Tibial artery (tissue), 4 donors: ENCODE measurements at regions not wholly inside any gene's neighbourhood (a gene's known extent, or its start where the extent isn't known, plus 50 kb on each side); places are given as distances from the start of the nearest gene placed in this dataset.
A peak's percentile ranks its signal among the peaks of the same experiment; 100 is the strongest.
"Not testable (repeated sequence)": the region's sequence is repeated elsewhere in the genome, so short reads cannot be mapped to it uniquely, and the experiment has no call there.

Experiments
- DNase-seq, 2 donors: peaks; one replicate each; pipeline ENCODE4 v3.0.0-alpha.2; 2019
- H3K27ac ChIP-seq, 2 donors: fragments of 200-600 bp; sonication (generic) in 1 of 2; 1 replicate in 1 of 2; 2 replicates in 1 of 2; pipeline ENCODE4 v1.5.1; 2018 to 2019; ENCODE audit warnings: mild to moderate bottlenecking in 1 of 2
- H3K27me3 ChIP-seq, 2 donors: fragments of 200-600 bp; sonication (generic) in 1 of 2; one replicate each; pipeline versions ENCODE4 v1.5.1 to v1.6.0; 2016 to 2019
- H3K36me3 ChIP-seq, 3 donors: fragments of 200-600 bp; sonication (generic) in 2 of 3; one replicate each; pipeline ENCODE4 v1.5.1; 2016 to 2019; ENCODE audit warnings: mild to moderate bottlenecking in 2 of 3
- H3K4me1 ChIP-seq, 4 donors: fragments of 200-600 bp; sonication (generic) in 2 of 4; 1 replicate in 3 of 4; 2 replicates in 1 of 4; pipeline ENCODE4 v1.5.1; 2016 to 2019
- H3K4me3 ChIP-seq, 2 donors: fragments of 200-600 bp; sonication (generic) in 1 of 2; 1 replicate in 1 of 2; 2 replicates in 1 of 2; pipeline ENCODE4 v1.5.1; 2018 to 2019; ENCODE audit warnings: mild to moderate bottlenecking in 2 of 2
- H3K9me3 ChIP-seq, 3 donors: fragments of 200-600 bp; sonication (generic) in 1 of 3; one replicate each; pipeline ENCODE4 v1.5.1; 2016 to 2019
- CTCF ChIP-seq, 2 experiments: fragments of 200-600 bp in 1 of 2; fragments of 450-650 bp in 1 of 2; IDR thresholded peaks; one replicate each; pipeline ENCODE4 v1.5.1; 2017 to 2019; ENCODE audit warnings: antibody characterized with exemption in 2 of 2, mild to moderate bottlenecking in 1 of 2, moderate library complexity in 1 of 2
- intact Hi-C: fragments of 100-400 bp; cut with DNase I; formaldehyde crosslinking; loops from one replicate; pipeline ENCODE4 v1.15.0; 2023; ENCODE audit warnings: low total_unique reads

DNA sequence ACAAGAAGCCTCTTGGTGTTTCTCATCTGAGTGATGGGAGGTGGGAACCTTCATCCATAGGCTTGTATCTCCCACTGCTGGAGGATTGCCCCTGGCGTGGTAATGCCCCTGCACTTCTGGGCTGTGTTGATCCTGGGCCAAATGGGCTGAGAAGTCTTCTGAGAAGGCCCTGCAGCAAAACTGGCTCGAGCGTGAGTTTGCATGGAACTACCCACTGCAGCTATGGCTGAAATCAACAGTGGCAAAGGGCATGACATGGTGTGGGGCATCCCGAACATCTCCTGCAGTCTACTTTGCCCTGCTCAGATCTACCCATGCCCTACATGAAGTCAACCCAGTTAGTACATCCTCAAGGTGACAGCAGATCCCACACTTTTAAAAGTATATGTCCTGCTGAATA, 130.6 kb downstream of the NRN1 start:
- Histone ChIP-seq H3K4me1 (no peaks in the 10 kb centered on the region), H3K27me3 (no peaks in the 10 kb centered on the region), H3K9me3 (peaks cover 0 to 9% (median 3%) of the 10 kb centered on the region in 3 donors), H3K27ac (no peak overlapping the region), H3K4me3 (no peak overlapping the region), H3K36me3 (no peaks in the 10 kb centered on the region)
- DNase-seq = no peak
- no peak for TF ChIP-seq CTCF (IDR thresholded peaks at IDR 0.05)
- intact Hi-C loops = no loop called here

GRCh38 chr6:5873976-5874375, 132.7 kb downstream of the NRN1 start:
- H3K4me3 ChIP-seq, H3K27me3 ChIP-seq, intact Hi-C loops, DNase-seq, H3K4me1 ChIP-seq, H3K36me3 ChIP-seq, H3K27ac ChIP-seq: not testable (repeated sequence)
- peaks cover 0 to 14% (median 9%) of the 10 kb centered on the region in 3 donors for H3K9me3 ChIP-seq

GRCh38 chr6:5871296-5871695, 135.4 kb downstream of the NRN1 start:
- H3K27ac ChIP-seq = no peak overlapping the region
- peaks cover 0 to 14% (median 9%) of the 10 kb centered on the region in 3 donors for H3K9me3 ChIP-seq
- no peaks in the 10 kb centered on the region for H3K4me1 ChIP-seq
- no peak for TF ChIP-seq CTCF (IDR thresholded peaks at IDR 0.05)
- H3K36me3 ChIP-seq = no peaks in the 10 kb centered on the region
- no peaks in the 10 kb centered on the region for H3K27me3 ChIP-seq
- no peak for DNase-seq
- H3K4me3 ChIP-seq = no peak overlapping the region
- intact Hi-C loops = no loop called here

GRCh38 chr6:5869676-5870075, 137.0 kb downstream of the NRN1 start:
- TF ChIP-seq CTCF (IDR thresholded peaks at IDR 0.05) = no peak
- DNase-seq = no peak
- Histone ChIP-seq H3K4me1 (no peaks in the 10 kb centered on the region), H3K27ac (no peak overlapping the region), H3K27me3 (no peaks in the 10 kb centered on the region), H3K9me3 (peaks cover 0 to 14% (median 9%) of the 10 kb centered on the region in 3 donors), H3K4me3 (no peak overlapping the region), H3K36me3 (no peaks in the 10 kb centered on the region)
- intact Hi-C loops = no loop called here

DNA sequence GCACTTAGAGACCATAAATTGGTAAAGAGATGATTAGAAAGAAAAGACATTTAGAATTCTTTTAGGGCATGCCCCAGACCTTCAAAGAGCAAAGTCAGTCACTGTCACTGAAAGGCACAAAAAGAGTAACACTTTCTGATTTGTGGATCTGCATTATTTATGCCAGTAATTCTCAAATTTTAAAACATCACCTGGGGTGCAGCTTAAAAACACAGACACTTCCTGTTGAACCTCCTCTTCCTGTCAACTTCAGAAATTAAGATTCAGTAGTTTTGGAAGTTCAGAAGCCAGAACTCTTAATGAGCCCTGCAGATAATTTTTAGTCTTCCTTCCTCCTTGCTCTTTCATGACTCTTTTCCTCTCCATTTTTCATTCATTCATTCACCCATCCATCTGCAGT, 137.5 kb downstream of the NRN1 start:
- H3K4me1 ChIP-seq = no peaks in the 10 kb centered on the region
- intact Hi-C loops = no loop called here
- TF ChIP-seq CTCF (IDR thresholded peaks at IDR 0.05) = no peak
- peaks cover 0 to 14% (median 9%) of the 10 kb centered on the region in 3 donors for H3K9me3 ChIP-seq
- H3K27ac ChIP-seq = no peak overlapping the region
- no peaks in the 10 kb centered on the region for H3K27me3 ChIP-seq
- H3K4me3 ChIP-seq = no peak overlapping the region
- DNase-seq = no peak
- H3K36me3 ChIP-seq = no peaks in the 10 kb centered on the region

GRCh38 chr6:5866547-5867051, 140.1 kb downstream of the NRN1 start:
- H3K36me3 ChIP-seq = no peaks in the 10 kb centered on the region
- no peaks in the 10 kb centered on the region for H3K27me3 ChIP-seq
- no peak for TF ChIP-seq CTCF (IDR thresholded peaks at IDR 0.05)
- peak overlapping the region in 1 of 2 donors; percentile 11 for H3K4me3 ChIP-seq
- DNase-seq = no peak
- no peaks in the 10 kb centered on the region for H3K4me1 ChIP-seq
- intact Hi-C loops = no loop called here
- H3K27ac ChIP-seq = no peak overlapping the region
- peaks cover 0 to 14% (median 4%) of the 10 kb centered on the region in 3 donors for H3K9me3 ChIP-seq
